Stomach (tissue), 8 donors: ENCODE measurements at regions not wholly inside any gene's neighbourhood (a gene's known extent, or its start where the extent isn't known, plus 50 kb on each side); places are given as distances from the start of the nearest gene placed in this dataset.

Experiments
- DNase-seq, 2 donors: peaks; one replicate each; pipeline versions ENCODE4 v3.0.0 to v3.0.0-alpha.2; 2013 to 2019
- H3K27ac ChIP-seq, 5 donors: fragments of 200-600 bp in 4 of 5; sonication (generic) in 4 of 5; one replicate each; pipeline ENCODE4 v1.5.1; 2013 to 2019; ENCODE audit warnings: mild to moderate bottlenecking in 1 of 5, moderate library complexity in 1 of 5
- H3K27me3 ChIP-seq, 3 donors: fragments of 200-600 bp; sonication (generic); one replicate each; pipeline ENCODE4 v1.5.1; 2017 to 2019; ENCODE audit warnings: mixed run types in 1 of 3
- H3K36me3 ChIP-seq, 4 donors: fragments of 200-600 bp; sonication (generic); 1 replicate in 3 of 4; 2 replicates in 1 of 4; pipeline ENCODE4 v1.5.1; 2016 to 2019
- H3K4me1 ChIP-seq, 4 donors: fragments of 200-600 bp; sonication (generic); one replicate each; pipeline ENCODE4 v1.5.1; 2016 to 2019
- H3K4me3 ChIP-seq, 4 donors: fragments of 200-600 bp; sonication (generic) in 3 of 4; one replicate each; pipeline ENCODE4 v1.5.1; 2016 to 2019; ENCODE audit warnings: mild to moderate bottlenecking in 1 of 4
- H3K9me3 ChIP-seq, 4 donors: fragments of 200-600 bp; sonication (generic); one replicate each; pipeline ENCODE4 v1.5.1; 2016 to 2019
- EP300 ChIP-seq: sonication (generic); formaldehyde crosslinking; IDR thresholded peaks from one replicate; pipeline ENCODE4 v1.6.1; 2017; ENCODE audit warnings: antibody characterized with exemption
- POLR2A ChIP-seq, 4 donors: fragments of 450-650 bp; IDR thresholded peaks; one replicate each; pipeline ENCODE4 v1.6.1; 2016; ENCODE audit warnings: antibody characterized with exemption in 4 of 4, control low read depth in 2 of 4, mild to moderate bottlenecking in 1 of 4, moderate library complexity in 1 of 4
- POLR2AphosphoS5 ChIP-seq, 3 donors: sonication (generic); formaldehyde crosslinking; IDR thresholded peaks; one replicate each; pipeline ENCODE4 v1.6.1; 2016; ENCODE audit warnings: antibody characterized with exemption in 3 of 3
- WGBS, 5 donors: extraction: QIAGEN DNeasy Blood & Tissue Kit in 3 of 5; methylation state at CpG; one replicate each; pipeline versions ENCODE4 v1.1.5 to v1.1.7; 2013 to 2018; 5-methylcytosine and 5-hydroxymethylcytosine counted together
- intact Hi-C: fragments of 100-400 bp; cut with DNase I; formaldehyde crosslinking; loops from one replicate; pipeline ENCODE4 v1.15.1; 2023; ENCODE audit warnings: low total_unique reads
- TF ChIP-seq, protein P1 (sequence below), 7 experiments: fragments of 450-650 bp in 4 of 7; fragments of 200-600 bp in 3 of 7; sonication (generic) in 3 of 7; IDR thresholded peaks; one replicate each; pipeline ENCODE4 v1.5.1; 2016 to 2019; ENCODE audit warnings: antibody characterized with exemption in 7 of 7, control low read depth in 2 of 7, mild to moderate bottlenecking in 1 of 7
- donor health status: healthy with polysubstance abuse.
- donor health status: Bipolar disorder and iron deficiency.
- donor health status: healthy.

DNA sequence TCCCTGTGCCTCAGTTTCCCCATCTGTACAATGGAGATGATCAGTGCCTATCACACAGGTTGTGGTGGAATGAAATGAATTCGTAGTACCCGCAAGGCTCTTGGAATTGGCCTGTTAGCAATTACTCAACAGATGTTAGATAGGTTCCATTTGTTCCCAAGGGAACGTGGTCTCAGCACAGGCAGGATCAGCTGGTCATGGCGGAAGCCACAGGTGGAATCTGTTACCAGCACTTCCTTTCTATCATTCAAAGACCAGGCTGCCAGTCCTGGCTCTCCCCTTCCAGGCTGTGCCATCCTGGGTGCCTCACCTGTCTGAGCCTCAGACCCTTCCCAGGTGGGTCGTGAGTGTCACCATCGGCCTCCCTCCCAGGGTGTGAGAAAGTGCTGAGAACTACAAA, 61.5 kb downstream of the FBXO2 start:
- Histone ChIP-seq H3K27ac (no peak overlapping the region), H3K9me3 (peaks cover 0 to 13% (median 10%) of the 10 kb centered on the region in 4 donors), H3K4me1 (no peaks in the 10 kb centered on the region), H3K27me3 (peaks cover 0 to 50% (median 14%) of the 10 kb centered on the region in 3 donors), H3K36me3 (no peaks in the 10 kb centered on the region), H3K4me3 (no peak overlapping the region)
- TF ChIP-seq POLR2A (IDR thresholded peaks at IDR 0.05), result no peak
- no peak for TF ChIP-seq POLR2AphosphoS5 (IDR thresholded peaks at IDR 0.05)
- TF ChIP-seq, protein P1, sequence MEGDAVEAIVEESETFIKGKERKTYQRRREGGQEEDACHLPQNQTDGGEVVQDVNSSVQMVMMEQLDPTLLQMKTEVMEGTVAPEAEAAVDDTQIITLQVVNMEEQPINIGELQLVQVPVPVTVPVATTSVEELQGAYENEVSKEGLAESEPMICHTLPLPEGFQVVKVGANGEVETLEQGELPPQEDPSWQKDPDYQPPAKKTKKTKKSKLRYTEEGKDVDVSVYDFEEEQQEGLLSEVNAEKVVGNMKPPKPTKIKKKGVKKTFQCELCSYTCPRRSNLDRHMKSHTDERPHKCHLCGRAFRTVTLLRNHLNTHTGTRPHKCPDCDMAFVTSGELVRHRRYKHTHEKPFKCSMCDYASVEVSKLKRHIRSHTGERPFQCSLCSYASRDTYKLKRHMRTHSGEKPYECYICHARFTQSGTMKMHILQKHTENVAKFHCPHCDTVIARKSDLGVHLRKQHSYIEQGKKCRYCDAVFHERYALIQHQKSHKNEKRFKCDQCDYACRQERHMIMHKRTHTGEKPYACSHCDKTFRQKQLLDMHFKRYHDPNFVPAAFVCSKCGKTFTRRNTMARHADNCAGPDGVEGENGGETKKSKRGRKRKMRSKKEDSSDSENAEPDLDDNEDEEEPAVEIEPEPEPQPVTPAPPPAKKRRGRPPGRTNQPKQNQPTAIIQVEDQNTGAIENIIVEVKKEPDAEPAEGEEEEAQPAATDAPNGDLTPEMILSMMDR (IDR thresholded peaks at IDR 0.05), result no peak
- no peak for TF ChIP-seq EP300
- DNase-seq, result no peak
- intact Hi-C loops, result no loop called here
- 66 to 75% (median 73%) methylated on average over 6 of the region's 6 CpGs for WGBS, 5 donors

DNA sequence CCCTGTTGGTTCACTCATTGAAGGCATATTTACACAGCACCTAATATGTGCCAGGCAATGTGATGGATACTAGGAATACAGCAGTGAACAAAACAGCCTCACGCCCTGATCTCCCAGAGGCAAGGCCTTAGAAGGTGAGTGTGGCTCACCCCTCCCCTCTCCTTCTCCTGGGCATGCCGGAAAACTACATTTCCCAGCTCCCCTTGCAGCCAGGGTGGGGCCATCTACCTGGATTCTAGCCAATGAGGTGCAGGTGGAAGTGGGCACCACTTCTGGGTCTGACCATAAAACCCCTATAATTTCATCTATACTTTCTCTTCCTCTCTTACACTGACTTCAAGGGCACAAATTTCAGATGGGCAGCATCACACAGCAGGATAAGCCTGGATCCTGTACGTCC, 63.8 kb downstream of the FBXO2 start:
- Histone ChIP-seq H3K36me3 (no peaks in the 10 kb centered on the region), H3K4me1 (no peaks in the 10 kb centered on the region), H3K9me3 (peaks cover 0 to 20% (median 14%) of the 10 kb centered on the region in 4 donors), H3K27me3 (peaks cover 0 to 56% (median 24%) of the 10 kb centered on the region in 3 donors), H3K27ac (no peak overlapping the region), H3K4me3 (no peak overlapping the region)
- DNase-seq, result no peak
- TF ChIP-seq, protein P1 (IDR thresholded peaks at IDR 0.05), result no peak
- no peak for TF ChIP-seq POLR2AphosphoS5 (IDR thresholded peaks at IDR 0.05)
- TF ChIP-seq EP300, result no peak
- TF ChIP-seq POLR2A (IDR thresholded peaks at IDR 0.05), result no peak
- WGBS, 5 donors, result 41 to 62% (median 54%) methylated on average over 3 of the region's 3 CpGs
- intact Hi-C loops, result no loop called here
